Esophagus muscularis mucosa (tissue), 4 donors: ENCODE measurements at regions not wholly inside any gene's neighbourhood (a gene's known extent, or its start where the extent isn't known, plus 50 kb on each side); places are given as distances from the start of the nearest gene placed in this dataset.

Experiments
- CTCF ChIP-seq, 3 experiments: fragments of 200-600 bp in 2 of 3; fragments of 450-650 bp in 1 of 3; sonication (generic) in 2 of 3; IDR thresholded peaks; one replicate each; pipeline ENCODE4 v1.5.1; 2017 to 2019; ENCODE audit warnings: antibody characterized with exemption in 3 of 3, mild to moderate bottlenecking in 2 of 3, moderate library complexity in 1 of 3
- EP300 ChIP-seq: sonication (generic); formaldehyde crosslinking; IDR thresholded peaks from one replicate; pipeline ENCODE4 v1.6.1; 2017; ENCODE audit warnings: antibody characterized with exemption
- POLR2A ChIP-seq: fragments of 450-650 bp; IDR thresholded peaks from one replicate; pipeline ENCODE4 v1.6.1; 2017; ENCODE audit warnings: antibody characterized with exemption, moderate library complexity, mild to moderate bottlenecking, low read depth
- POLR2AphosphoS5 ChIP-seq, 2 donors: sonication (generic); formaldehyde crosslinking; IDR thresholded peaks; one replicate each; pipeline ENCODE4 v1.6.1; 2017; ENCODE audit warnings: antibody characterized with exemption in 2 of 2

GRCh38 chr3:8256441-8257071 lies 245.1 kb upstream of the LMCD1 start:
- TF ChIP-seq CTCF (IDR thresholded peaks at IDR 0.05) (no peak), POLR2A (no peak), POLR2AphosphoS5 (IDR thresholded peaks at IDR 0.05) (no peak), EP300 (no peak)
